ENCODE measurements at regions not wholly inside any gene's neighbourhood (a gene's known extent, or its start where the extent isn't known, plus 50 kb on each side); places are given as distances from the start of the nearest gene placed in this dataset.

DNA sequence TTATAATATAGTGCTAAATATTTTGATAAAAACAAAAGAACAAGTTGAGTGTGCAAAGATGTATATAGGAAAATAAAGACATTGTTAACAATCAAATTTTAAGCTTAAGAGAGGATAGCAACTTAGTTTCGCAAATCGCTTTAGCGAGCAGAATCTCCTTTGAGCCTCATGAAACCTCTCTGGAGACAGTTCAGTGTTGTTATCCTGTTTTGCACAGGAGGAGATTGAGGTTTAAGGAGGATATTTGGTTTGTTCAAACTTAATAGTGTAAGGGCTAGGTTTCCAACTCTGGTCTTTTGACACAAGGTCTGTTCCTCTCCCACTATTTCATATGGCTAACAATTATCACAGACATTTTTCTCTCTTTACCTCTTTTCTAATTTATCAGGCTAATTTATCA, 1848.5 kb upstream of the TENM3 start (continued):
- TF ChIP-seq ZC3H13 (CRISPR knock-in tag; IDR thresholded peaks at IDR 0.05) = no peak
- TF ChIP-seq RELA (CRISPR knock-in tag; IDR thresholded peaks at IDR 0.05) = no peak
- TF ChIP-seq CAMTA2 (CRISPR knock-in tag; IDR thresholded peaks at IDR 0.05; ENCODE audit: borderline replicate concordance) = no peak
- TF ChIP-seq ZNF766 (CRISPR knock-in tag; IDR thresholded peaks at IDR 0.05; ENCODE audit: borderline replicate concordance) = no peak
- no peak for TF ChIP-seq LCORL (IDR thresholded peaks at IDR 0.05)
- TF ChIP-seq LCORL (CRISPR knock-in tag; IDR thresholded peaks at IDR 0.05) = no peak
- TF ChIP-seq, protein P1, sequence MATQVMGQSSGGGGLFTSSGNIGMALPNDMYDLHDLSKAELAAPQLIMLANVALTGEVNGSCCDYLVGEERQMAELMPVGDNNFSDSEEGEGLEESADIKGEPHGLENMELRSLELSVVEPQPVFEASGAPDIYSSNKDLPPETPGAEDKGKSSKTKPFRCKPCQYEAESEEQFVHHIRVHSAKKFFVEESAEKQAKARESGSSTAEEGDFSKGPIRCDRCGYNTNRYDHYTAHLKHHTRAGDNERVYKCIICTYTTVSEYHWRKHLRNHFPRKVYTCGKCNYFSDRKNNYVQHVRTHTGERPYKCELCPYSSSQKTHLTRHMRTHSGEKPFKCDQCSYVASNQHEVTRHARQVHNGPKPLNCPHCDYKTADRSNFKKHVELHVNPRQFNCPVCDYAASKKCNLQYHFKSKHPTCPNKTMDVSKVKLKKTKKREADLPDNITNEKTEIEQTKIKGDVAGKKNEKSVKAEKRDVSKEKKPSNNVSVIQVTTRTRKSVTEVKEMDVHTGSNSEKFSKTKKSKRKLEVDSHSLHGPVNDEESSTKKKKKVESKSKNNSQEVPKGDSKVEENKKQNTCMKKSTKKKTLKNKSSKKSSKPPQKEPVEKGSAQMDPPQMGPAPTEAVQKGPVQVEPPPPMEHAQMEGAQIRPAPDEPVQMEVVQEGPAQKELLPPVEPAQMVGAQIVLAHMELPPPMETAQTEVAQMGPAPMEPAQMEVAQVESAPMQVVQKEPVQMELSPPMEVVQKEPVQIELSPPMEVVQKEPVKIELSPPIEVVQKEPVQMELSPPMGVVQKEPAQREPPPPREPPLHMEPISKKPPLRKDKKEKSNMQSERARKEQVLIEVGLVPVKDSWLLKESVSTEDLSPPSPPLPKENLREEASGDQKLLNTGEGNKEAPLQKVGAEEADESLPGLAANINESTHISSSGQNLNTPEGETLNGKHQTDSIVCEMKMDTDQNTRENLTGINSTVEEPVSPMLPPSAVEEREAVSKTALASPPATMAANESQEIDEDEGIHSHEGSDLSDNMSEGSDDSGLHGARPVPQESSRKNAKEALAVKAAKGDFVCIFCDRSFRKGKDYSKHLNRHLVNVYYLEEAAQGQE (IDR thresholded peaks at IDR 0.05; ENCODE audit: borderline replicate concordance in 1 of 2, low read depth in 1 of 2, low read length in 2 of 2) = no peak
- TF ChIP-seq HDAC1 (CRISPR knock-in tag; IDR thresholded peaks at IDR 0.05) = no peak
- TF ChIP-seq HOXA7 (CRISPR knock-in tag; IDR thresholded peaks at IDR 0.05) = no peak
- TF ChIP-seq TEAD3 (CRISPR knock-in tag; optimal IDR thresholded peaks at IDR 0.05; ENCODE audit: borderline replicate concordance) = no peak
- no peak for TF ChIP-seq XBP1 (CRISPR knock-in tag; IDR thresholded peaks at IDR 0.05)
- TF ChIP-seq ZNF737 (CRISPR knock-in tag; IDR thresholded peaks at IDR 0.05; ENCODE audit: borderline replicate concordance) = no peak

DNA sequence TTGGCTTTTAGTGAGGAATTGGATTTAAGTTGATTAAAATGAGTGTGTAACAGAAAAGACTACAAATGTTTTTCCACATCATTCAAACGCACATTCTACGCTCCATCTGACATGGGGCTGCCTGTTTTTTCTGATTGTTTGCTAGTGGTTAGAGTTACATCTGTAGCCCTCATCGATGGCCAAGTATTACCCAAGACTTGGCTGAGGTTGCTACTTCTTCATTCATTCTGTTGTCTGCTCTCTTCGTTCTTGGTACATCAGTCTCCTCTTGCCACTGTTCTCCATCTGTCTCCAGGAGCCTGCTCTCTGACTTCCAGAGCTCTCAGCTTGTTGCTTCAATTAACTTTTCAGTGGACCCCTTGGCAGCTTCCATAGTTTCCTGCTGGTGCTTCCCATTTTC, 1844.6 kb upstream of the TENM3 start:
- no peak overlapping the region for H3K4me2 ChIP-seq (ENCODE audit: low read depth, low read length)
- intact Hi-C loops (cut with micrococcal nuclease; ENCODE audit: unreplicated experiment) (no loop called here), in situ Hi-C loops (cut with HindIII; ENCODE audit: extremely low pct_ligation_motif_present, low pct_unique_long_range_greater_than_20kb) (no loop called here)
- no peak for FAIRE-seq
- H2AFZ ChIP-seq (ENCODE audit: low read length) = no peak overlapping the region
- POLR2A ChIA-PET = no interaction called here
- CTCF ChIA-PET (ENCODE audit: low intra/inter-chr PET ratio, low total read pairs) = no interaction called here
- DNase-seq (ENCODE audit: low spot score) = no peak
- H4K20me1 ChIP-seq (ENCODE audit: insufficient read depth, low read length) = no peaks in the 10 kb centered on the region
- WGBS (ENCODE audit: low lambda C conversion rate) = 16% methylated on average over 4 of the region's 4 CpGs
- no peak overlapping the region for H3K9ac ChIP-seq (ENCODE audit: insufficient read depth, low read depth, low read length)
- no peak for ATAC-seq
- H3K4me3 ChIP-seq (replicated peaks in 1 of 3; ENCODE audit: insufficient read depth in 1 of 3, low read depth in 2 of 3, low read length in 3 of 3) = no peak overlapping the region
- BruUV-seq (replicated peaks) = no TSS peak
- H3K27ac ChIP-seq (ENCODE audit: extremely low read length, insufficient read depth, low read length) = no peak overlapping the region
- H3K4me1 ChIP-seq (ENCODE audit: insufficient read depth, low read length) = no peaks in the 10 kb centered on the region
- H3K79me2 ChIP-seq (ENCODE audit: insufficient read depth, low read length) = no peaks in the 10 kb centered on the region
- H3K9me3 ChIP-seq (ENCODE audit: low read length) = no peaks in the 10 kb centered on the region
- peaks cover 0 to 3% of the 10 kb centered on the region in 2 experiments; a peak in 2 of 5 replicates for H3K27me3 ChIP-seq (ENCODE audit: control insufficient read depth in 1 of 2, insufficient read depth in 2 of 2, low read length in 2 of 2)
- H3K36me3 ChIP-seq (replicated peaks in 1 of 2; ENCODE audit: control insufficient read depth in 1 of 2, insufficient read depth in 2 of 2, low read length in 2 of 2) = no peaks in the 10 kb centered on the region
- TF ChIP-seq HIVEP1 (CRISPR knock-in tag; IDR thresholded peaks at IDR 0.05) = no peak
- TF ChIP-seq ZNF772 (CRISPR knock-in tag; IDR thresholded peaks at IDR 0.05) = no peak
- TF ChIP-seq ZNF138 (CRISPR knock-in tag; IDR thresholded peaks at IDR 0.05; ENCODE audit: low read depth) = no peak
- TF ChIP-seq, protein P2, sequence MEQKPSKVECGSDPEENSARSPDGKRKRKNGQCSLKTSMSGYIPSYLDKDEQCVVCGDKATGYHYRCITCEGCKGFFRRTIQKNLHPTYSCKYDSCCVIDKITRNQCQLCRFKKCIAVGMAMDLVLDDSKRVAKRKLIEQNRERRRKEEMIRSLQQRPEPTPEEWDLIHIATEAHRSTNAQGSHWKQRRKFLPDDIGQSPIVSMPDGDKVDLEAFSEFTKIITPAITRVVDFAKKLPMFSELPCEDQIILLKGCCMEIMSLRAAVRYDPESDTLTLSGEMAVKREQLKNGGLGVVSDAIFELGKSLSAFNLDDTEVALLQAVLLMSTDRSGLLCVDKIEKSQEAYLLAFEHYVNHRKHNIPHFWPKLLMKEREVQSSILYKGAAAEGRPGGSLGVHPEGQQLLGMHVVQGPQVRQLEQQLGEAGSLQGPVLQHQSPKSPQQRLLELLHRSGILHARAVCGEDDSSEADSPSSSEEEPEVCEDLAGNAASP (CRISPR knock-in tag; IDR thresholded peaks at IDR 0.05; ENCODE audit: borderline replicate concordance) = no peak
- TF ChIP-seq KDM1A (CRISPR knock-in tag; IDR thresholded peaks at IDR 0.05) = no peak
- TF ChIP-seq ZNF614 (CRISPR knock-in tag; IDR thresholded peaks at IDR 0.05; ENCODE audit: borderline replicate concordance) = no peak
- TF ChIP-seq MXI1 (IDR thresholded peaks at IDR 0.05; ENCODE audit: borderline replicate concordance, low read depth, low read length) = no peak
- no peak for TF ChIP-seq ONECUT2 (CRISPR knock-in tag; IDR thresholded peaks at IDR 0.05)
- TF ChIP-seq STAG1 (CRISPR knock-in tag; IDR thresholded peaks at IDR 0.05) = no peak
- no peak for TF ChIP-seq TGIF2 (CRISPR knock-in tag; IDR thresholded peaks at IDR 0.05)
- no peak for TF ChIP-seq MIXL1 (CRISPR knock-in tag; IDR thresholded peaks at IDR 0.05)
- TF ChIP-seq ZNF775 (CRISPR knock-in tag; IDR thresholded peaks at IDR 0.05; ENCODE audit: borderline replicate concordance) = no peak

Data from HepG2 (cell line).